RWPE1 (cell line): ENCODE measurements at regions not wholly inside any gene's neighbourhood (a gene's known extent, or its start where the extent isn't known, plus 50 kb on each side); places are given as distances from the start of the nearest gene placed in this dataset.

Source experiments
- CTCF ChIA-PET: fragments of 350-600 bp; sonication (Branson Sonifier 250); formaldehyde crosslinking; extraction: SDS; loops from one replicate; lab custom pipeline; 2021; lab: Yijun Ruan, JAX
- POLR2A ChIA-PET: fragments of 400-600 bp; formaldehyde crosslinking; extraction: SDS; loops from one replicate; lab custom pipeline; 2020; ENCODE audit warnings: antibody characterized with exemption; ENCODE audit not compliant: low non-redundant PET; lab: Yijun Ruan, JAX
- DNase-seq: peaks from one replicate; pipeline ENCODE4 v3.0.0; 2012; ENCODE audit warnings: low spot score
- H3K27ac ChIP-seq: fragments of 450-650 bp; 2 replicates; pipeline ENCODE4 v1.5.1; 2017
- CTCF ChIP-seq: fragments of 450-650 bp; conservative IDR thresholded peaks from 2 replicates; pipeline ENCODE4 v1.5.1; 2017; ENCODE audit warnings: low read depth, mild to moderate bottlenecking

GRCh38 chr15:61541516-61541915 lies 312.4 kb upstream of the RORA start:
- no peak for TF ChIP-seq CTCF
- POLR2A ChIA-PET = no interaction called here

DNA sequence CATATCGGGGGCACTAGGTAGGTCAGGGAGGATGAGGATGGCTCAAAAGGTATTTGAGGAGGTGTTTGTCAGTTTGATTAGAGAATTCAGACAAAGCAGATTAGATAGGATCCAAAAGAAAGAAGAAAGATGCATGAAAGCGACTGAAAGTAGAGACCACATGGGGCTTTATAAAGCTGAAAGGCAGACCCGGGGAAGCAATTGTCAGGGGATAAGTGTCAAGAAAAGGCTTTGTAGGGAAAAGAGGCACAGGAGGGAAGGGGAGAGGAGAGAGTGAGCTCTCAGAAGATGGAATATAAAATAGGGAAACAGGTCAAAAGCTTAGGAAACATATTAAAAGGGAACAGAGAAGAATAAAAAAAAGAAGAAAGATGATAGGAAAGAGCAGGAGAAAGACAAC lies 308.2 kb upstream of the RORA start:
- no peak for TF ChIP-seq CTCF
- ChIA-PET POLR2A (no interaction called here), CTCF (no interaction called here)

More at GRCh38 chr15:61541516-61541915, 312.4 kb upstream of the RORA start:
- no peak overlapping the region for H3K27ac ChIP-seq
- DNase-seq = no peak
- CTCF ChIA-PET = no interaction called here

GRCh38 chr15:61534986-61535385 lies 305.9 kb upstream of the RORA start:
- DNase-seq = no peak
- POLR2A ChIA-PET = no interaction called here
- CTCF ChIA-PET = no interaction called here
- H3K27ac ChIP-seq = no peak overlapping the region
- TF ChIP-seq CTCF = no peak

More for the DNA sequence above, 308.2 kb upstream of the RORA start:
- H3K27ac ChIP-seq = no peak overlapping the region
- no peak for DNase-seq

GRCh38 chr15:61530769-61531168 lies 301.7 kb upstream of the RORA start:
- no peak for DNase-seq
- no peak overlapping the region for H3K27ac ChIP-seq
- no peak for TF ChIP-seq CTCF
- POLR2A ChIA-PET = no interaction called here
- CTCF ChIA-PET = interaction anchor here (1.2 kb wide), 1 partner anchor 303 kb away, joined by 5 read pairs; no protein-coding TSS in a partner anchor

DNA sequence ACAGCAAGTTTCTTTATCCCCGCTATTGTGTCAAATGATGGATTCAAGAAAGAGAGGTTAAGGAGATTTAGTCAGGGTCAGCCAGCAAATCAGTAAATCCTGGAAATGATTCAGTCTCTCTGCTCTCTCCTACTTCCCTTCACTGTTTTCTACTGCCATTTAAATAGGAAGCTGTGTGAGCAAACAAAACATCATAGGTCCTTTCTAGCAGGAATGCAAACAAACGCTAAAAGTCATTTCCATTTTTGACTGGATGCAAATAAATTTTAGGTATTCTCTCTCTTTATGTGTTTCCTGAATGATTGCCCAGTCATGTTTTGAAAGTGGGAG lies 299.4 kb upstream of the RORA start:
- H3K27ac ChIP-seq = no peak overlapping the region
- CTCF ChIA-PET = no interaction called here
- no peak for TF ChIP-seq CTCF
- DNase-seq = no peak
- POLR2A ChIA-PET = no interaction called here

- no peak for TF ChIP-seq CTCF
- POLR2A ChIA-PET = no interaction called here
- no peak for DNase-seq
- H3K27ac ChIP-seq = no peak overlapping the region
- CTCF ChIA-PET = no interaction called here
Measured at GRCh38 chr15:61527836-61528580, 298.9 kb upstream of the RORA start.
